SK-N-SH treated with all-trans-retinoic acid at 6 μM for 48 hours (cell line): ENCODE measurements at regions not wholly inside any gene's neighbourhood (a gene's known extent, or its start where the extent isn't known, plus 50 kb on each side); places are given as distances from the start of the nearest gene placed in this dataset.

Experiments used
- ARNTL ChIP-seq: fragments of 450-650 bp; formaldehyde crosslinking; IDR thresholded peaks from 2 replicates; pipeline ENCODE4 v1.5.0; 2020; ENCODE audit warnings: low read depth, mild to moderate bottlenecking, moderate library complexity, borderline replicate concordance
- BACH2 ChIP-seq: fragments of 250-450 bp; sonication (Bioruptor Pico); IDR thresholded peaks from 2 replicates; pipeline ENCODE4 v1.9.0; 2021; ENCODE audit warnings: mild to moderate bottlenecking, borderline replicate concordance
- CREB5 ChIP-seq: fragments of 250-450 bp; sonication (Bioruptor Pico); IDR thresholded peaks from 2 replicates; pipeline ENCODE4 v1.5.1; 2020; ENCODE audit warnings: low read depth, mild to moderate bottlenecking, moderate library complexity
- ISL1 ChIP-seq: fragments of 250-450 bp; sonication (Bioruptor Pico); IDR thresholded peaks from 2 replicates; pipeline ENCODE4 v2.1.2; 2022; ENCODE audit warnings: mild to moderate bottlenecking, moderate library complexity
- PATZ1 ChIP-seq: fragments of 250-450 bp; sonication (Bioruptor Pico); IDR thresholded peaks from 2 replicates; pipeline ENCODE4 v1.8.0; 2020; ENCODE audit warnings: mild to moderate bottlenecking, moderate library complexity, borderline replicate concordance
- POU6F1 ChIP-seq: fragments of 250-450 bp; sonication (Bioruptor Pico); IDR thresholded peaks from 2 replicates; pipeline ENCODE4 v1.8.0; 2021; ENCODE audit warnings: low read depth, mild to moderate bottlenecking, moderate library complexity, borderline replicate concordance
- RARB ChIP-seq: fragments of 250-450 bp; sonication (Bioruptor Pico); IDR thresholded peaks from 2 replicates; pipeline ENCODE4 v1.8.0; 2021; ENCODE audit warnings: mild to moderate bottlenecking, moderate library complexity
- TCF4 ChIP-seq: fragments of 250-450 bp; sonication (Bioruptor Pico); IDR thresholded peaks from 2 replicates; pipeline ENCODE4 v1.8.0; 2021; ENCODE audit warnings: mild to moderate bottlenecking, moderate library complexity, borderline replicate concordance
- ZFP3 ChIP-seq: fragments of 250-450 bp; sonication (Bioruptor Pico); IDR thresholded peaks from 2 replicates; pipeline ENCODE4 v1.5.0; 2020; ENCODE audit warnings: mild to moderate bottlenecking, moderate library complexity
- ZFP30 ChIP-seq: fragments of 450-650 bp; formaldehyde crosslinking; IDR thresholded peaks from 2 replicates; pipeline ENCODE4 v1.5.0; 2022; ENCODE audit warnings: mild to moderate bottlenecking, moderate library complexity
- ZNF70 ChIP-seq: fragments of 450-650 bp; formaldehyde crosslinking; IDR thresholded peaks from 2 replicates; pipeline ENCODE4 v1.5.0; 2020; ENCODE audit warnings: mild to moderate bottlenecking, moderate library complexity

GRCh38 chr10:6763001-6763400 is 182.9 kb upstream of the PRKCQ start:
- TF ChIP-seq ISL1 (CRISPR knock-in tag) (no peak), ZFP30 (no peak), CREB5 (CRISPR knock-in tag) (no peak), ZFP3 (no peak), PATZ1 (CRISPR knock-in tag) (no peak), TCF4 (CRISPR knock-in tag) (no peak), BACH2 (no peak), POU6F1 (CRISPR knock-in tag) (no peak), ZNF70 (CRISPR knock-in tag) (no peak), RARB (CRISPR knock-in tag) (no peak), ARNTL (CRISPR knock-in tag) (no peak)
